Astrocyte (in vitro differentiated cells and primary cell): ENCODE measurements at regions not wholly inside any gene's neighbourhood (a gene's known extent, or its start where the extent isn't known, plus 50 kb on each side); places are given as distances from the start of the nearest gene placed in this dataset.

Experiments
- CTCF ChIP-seq: IDR thresholded peaks from 2 replicates; pipeline ENCODE4 v1.5.1; 2011; ENCODE audit warnings: low read depth, mild to moderate bottlenecking, inconsistent platforms, low read length, moderate library complexity; ENCODE audit not compliant: insufficient read depth
- EZH2 ChIP-seq: IDR thresholded peaks from 2 replicates; pipeline ENCODE4 v1.6.1; 2012; ENCODE audit warnings: mild to moderate bottlenecking, low read length, inconsistent platforms; ENCODE audit not compliant: insufficient read depth

GRCh38 chr6:108780784-108781183, 67.4 kb upstream of the ARMC2 start:
- TF ChIP-seq CTCF: no peak
- no peak for TF ChIP-seq EZH2
